ENCODE measurements at regions not wholly inside any gene's neighbourhood (a gene's known extent, or its start where the extent isn't known, plus 50 kb on each side); places are given as distances from the start of the nearest gene placed in this dataset.

DNA sequence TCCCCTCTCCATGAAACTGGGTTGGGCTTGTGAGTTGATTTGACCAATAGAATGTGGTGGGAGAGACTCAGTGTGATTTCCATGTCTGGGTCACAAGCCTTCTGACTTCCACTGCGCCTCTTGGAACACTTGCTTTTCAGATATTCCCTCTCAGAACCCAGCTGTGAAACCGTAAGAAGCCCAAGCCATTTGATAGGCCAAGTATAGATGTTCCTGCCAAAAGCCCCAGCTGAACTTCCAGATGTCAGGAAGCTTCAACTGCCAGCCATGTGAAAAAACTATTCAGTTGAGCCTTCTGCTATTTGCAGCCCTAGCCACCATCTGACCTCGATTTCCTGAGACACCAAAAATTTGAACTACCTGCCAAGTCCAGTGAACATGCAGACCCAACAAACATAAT, 387.8 kb upstream of the GJE1 start:
- H3K4me2 ChIP-seq = no peak overlapping the region
- no peaks in the 10 kb centered on the region for H3K36me3 ChIP-seq
- no peaks in the 10 kb centered on the region for H3K27me3 Mint-ChIP-seq (ENCODE audit: insufficient read depth, low read depth)
- no peaks in the 10 kb centered on the region for H4K20me1 ChIP-seq (ENCODE audit: low read depth)
- no peaks in the 10 kb centered on the region for H3K9me3 ChIP-seq (ENCODE audit: low read depth)
- H3K9ac ChIP-seq = no peak overlapping the region
- H3K27me3 ChIP-seq = no peaks in the 10 kb centered on the region
- no peaks in the 10 kb centered on the region for H3K36me3 Mint-ChIP-seq
- no peak overlapping the region for H3K4me3 ChIP-seq
- TF ChIP-seq EZH2phosphoT487 (IDR thresholded peaks at IDR 0.05) (no peak), EZH2 (IDR thresholded peaks at IDR 0.05) (no peak)
- TF ChIP-seq, protein P1, sequence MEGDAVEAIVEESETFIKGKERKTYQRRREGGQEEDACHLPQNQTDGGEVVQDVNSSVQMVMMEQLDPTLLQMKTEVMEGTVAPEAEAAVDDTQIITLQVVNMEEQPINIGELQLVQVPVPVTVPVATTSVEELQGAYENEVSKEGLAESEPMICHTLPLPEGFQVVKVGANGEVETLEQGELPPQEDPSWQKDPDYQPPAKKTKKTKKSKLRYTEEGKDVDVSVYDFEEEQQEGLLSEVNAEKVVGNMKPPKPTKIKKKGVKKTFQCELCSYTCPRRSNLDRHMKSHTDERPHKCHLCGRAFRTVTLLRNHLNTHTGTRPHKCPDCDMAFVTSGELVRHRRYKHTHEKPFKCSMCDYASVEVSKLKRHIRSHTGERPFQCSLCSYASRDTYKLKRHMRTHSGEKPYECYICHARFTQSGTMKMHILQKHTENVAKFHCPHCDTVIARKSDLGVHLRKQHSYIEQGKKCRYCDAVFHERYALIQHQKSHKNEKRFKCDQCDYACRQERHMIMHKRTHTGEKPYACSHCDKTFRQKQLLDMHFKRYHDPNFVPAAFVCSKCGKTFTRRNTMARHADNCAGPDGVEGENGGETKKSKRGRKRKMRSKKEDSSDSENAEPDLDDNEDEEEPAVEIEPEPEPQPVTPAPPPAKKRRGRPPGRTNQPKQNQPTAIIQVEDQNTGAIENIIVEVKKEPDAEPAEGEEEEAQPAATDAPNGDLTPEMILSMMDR (IDR thresholded peaks at IDR 0.05) = no peak
- no peaks in the 10 kb centered on the region for H3K4me1 Mint-ChIP-seq
- H3F3A ChIP-seq (ENCODE audit: low read depth) = no peaks in the 10 kb centered on the region
- H3K4me3 Mint-ChIP-seq = no peak overlapping the region
- no peak overlapping the region for H3K27ac Mint-ChIP-seq
- no peak overlapping the region for H2AFZ ChIP-seq (replicated peaks)
- no peaks in the 10 kb centered on the region for H3K79me2 ChIP-seq (ENCODE audit: low read depth)
- DNase-seq (ENCODE audit: low spot score) = no peak
- H3K27ac ChIP-seq = no peak overlapping the region
- peaks cover 6% of the 10 kb centered on the region for H3K9me3 Mint-ChIP-seq
- H3K4me1 ChIP-seq = no peaks in the 10 kb centered on the region

DNA sequence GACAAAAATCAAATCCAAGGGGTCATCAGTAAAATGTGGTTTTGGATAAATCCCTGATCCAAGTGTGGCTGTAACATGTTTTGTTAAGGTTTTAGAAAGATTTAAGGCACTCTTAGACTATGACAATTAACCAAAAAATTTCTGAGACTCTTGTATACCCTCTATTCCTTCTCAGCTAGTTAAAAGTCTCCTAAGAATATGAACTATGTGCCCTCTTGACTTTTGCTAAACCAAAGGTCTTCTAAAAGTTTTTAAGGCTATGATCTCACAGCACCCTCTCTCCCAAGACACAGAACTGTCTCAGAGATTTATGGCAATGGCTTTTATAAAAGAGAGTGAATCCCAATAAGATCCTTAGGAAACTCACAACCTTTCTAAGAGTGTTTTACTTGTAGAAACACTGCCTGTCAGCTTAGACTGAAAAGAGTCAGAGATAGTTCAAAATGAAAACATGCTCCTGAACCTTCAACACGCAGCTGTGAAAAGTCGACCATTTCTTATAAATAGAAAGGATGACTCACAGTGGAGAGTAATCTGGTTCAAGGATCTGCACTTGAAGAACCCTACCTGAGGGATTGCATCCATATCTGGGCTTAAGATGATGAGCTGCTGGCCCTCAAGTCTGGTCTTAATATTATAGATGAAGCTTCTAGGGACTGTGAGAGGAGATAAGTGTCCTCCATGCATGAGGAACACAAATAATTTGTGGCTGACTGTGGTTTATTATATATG, 388.4 kb upstream of the GJE1 start:
- Histone ChIP-seq H3K4me2 (no peak overlapping the region), H3K36me3 (no peaks in the 10 kb centered on the region), H4K20me1 (ENCODE audit: low read depth) (no peaks in the 10 kb centered on the region), H3K9ac (no peak overlapping the region), H3K4me1 (no peaks in the 10 kb centered on the region), H3K79me2 (ENCODE audit: low read depth) (no peaks in the 10 kb centered on the region), H3K4me3 (no peak overlapping the region), H3K9me3 (ENCODE audit: low read depth) (no peaks in the 10 kb centered on the region), H3K27ac (no peak overlapping the region), H3F3A (ENCODE audit: low read depth) (no peaks in the 10 kb centered on the region), H3K27me3 (no peaks in the 10 kb centered on the region), H2AFZ (replicated peaks) (no peak overlapping the region)
- Mint-ChIP-seq H3K27me3 (ENCODE audit: insufficient read depth, low read depth) (no peaks in the 10 kb centered on the region), H3K9me3 (peaks cover 6% of the 10 kb centered on the region), H3K36me3 (no peaks in the 10 kb centered on the region), H3K4me1 (no peaks in the 10 kb centered on the region), H3K4me3 (no peak overlapping the region), H3K27ac (no peak overlapping the region)
- DNase-seq (ENCODE audit: low spot score) = no peak
- TF ChIP-seq, protein P1 (IDR thresholded peaks at IDR 0.05) = no peak
- no peak for TF ChIP-seq EZH2 (IDR thresholded peaks at IDR 0.05)
- TF ChIP-seq EZH2phosphoT487 (IDR thresholded peaks at IDR 0.05) = no peak

DNA sequence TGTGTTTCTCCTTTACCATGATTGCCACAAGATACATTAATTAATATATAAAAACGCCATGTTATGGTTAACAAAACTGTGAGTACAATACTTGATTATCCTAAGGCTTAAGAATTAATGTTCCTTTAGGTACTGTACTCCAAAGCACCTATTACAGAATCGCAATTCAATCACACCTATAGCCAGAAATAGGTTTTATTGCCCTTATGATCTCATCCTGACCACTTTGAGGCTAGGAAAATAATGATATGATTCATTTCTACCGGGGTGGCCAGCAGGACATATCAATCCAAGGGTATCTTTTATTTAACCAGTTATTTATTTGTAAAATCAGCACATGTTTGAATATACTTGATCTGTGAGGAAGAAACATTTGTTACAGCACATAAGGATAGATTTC, 396.6 kb upstream of the GJE1 start:
- no peaks in the 10 kb centered on the region for H3F3A ChIP-seq (ENCODE audit: low read depth)
- H3K4me2 ChIP-seq = no peak overlapping the region
- H2AFZ ChIP-seq (replicated peaks) = no peak overlapping the region
- no peak for DNase-seq (ENCODE audit: low spot score)
- Mint-ChIP-seq H3K36me3 (no peaks in the 10 kb centered on the region), H3K27ac (no peak overlapping the region), H3K9me3 (no peaks in the 10 kb centered on the region), H3K4me3 (no peak overlapping the region), H3K27me3 (ENCODE audit: insufficient read depth, low read depth) (no peaks in the 10 kb centered on the region), H3K4me1 (no peaks in the 10 kb centered on the region)
- H3K27me3 ChIP-seq = no peaks in the 10 kb centered on the region
- no peaks in the 10 kb centered on the region for H3K79me2 ChIP-seq (ENCODE audit: low read depth)
- H3K4me1 ChIP-seq = no peaks in the 10 kb centered on the region
- H3K36me3 ChIP-seq = no peaks in the 10 kb centered on the region
- H3K4me3 ChIP-seq = no peak overlapping the region
- no peaks in the 10 kb centered on the region for H3K9me3 ChIP-seq (ENCODE audit: low read depth)
- TF ChIP-seq, protein P1 (IDR thresholded peaks at IDR 0.05) = no peak
- TF ChIP-seq EZH2phosphoT487 (IDR thresholded peaks at IDR 0.05) (no peak), EZH2 (IDR thresholded peaks at IDR 0.05) (no peak)
- no peak overlapping the region for H3K9ac ChIP-seq
- no peak overlapping the region for H3K27ac ChIP-seq
- no peaks in the 10 kb centered on the region for H4K20me1 ChIP-seq (ENCODE audit: low read depth)
